ENCODE measurements at regions not wholly inside any gene's neighbourhood (a gene's known extent, or its start where the extent isn't known, plus 50 kb on each side); places are given as distances from the start of the nearest gene placed in this dataset.

GRCh38 chr4:20480165-20480947 lies 219.9 kb upstream of the PACRGL start (continued):
- TF ChIP-seq ZBTB4 (CRISPR knock-in tag; IDR thresholded peaks at IDR 0.05; ENCODE audit: borderline replicate concordance): no peak
- no peak for TF ChIP-seq ZNF703 (CRISPR knock-in tag; IDR thresholded peaks at IDR 0.05; ENCODE audit: borderline replicate concordance)

- ChIA-PET POLR2A (no interaction called here), CTCF (ENCODE audit: low intra/inter-chr PET ratio, low total read pairs) (no interaction called here)
- H3K9ac ChIP-seq (ENCODE audit: insufficient read depth, low read depth, low read length): no peak overlapping the region
- no TSS peak for BruUV-seq (replicated peaks)
- DNase-seq (ENCODE audit: low spot score): no peak
- intact Hi-C loops (cut with micrococcal nuclease; ENCODE audit: unreplicated experiment) (no loop called here), in situ Hi-C loops (cut with HindIII; ENCODE audit: extremely low pct_ligation_motif_present, low pct_unique_long_range_greater_than_20kb) (no loop called here)
- 0% methylated on average over 1 of the region's 1 CpG for WGBS (ENCODE audit: low lambda C conversion rate)
- H3K27me3 ChIP-seq (ENCODE audit: control insufficient read depth in 1 of 2, insufficient read depth in 2 of 2, low read length in 2 of 2): no peaks in the 10 kb centered on the region
- H3K27ac ChIP-seq (ENCODE audit: extremely low read length, insufficient read depth, low read length): no peak overlapping the region
- H3K4me2 ChIP-seq (ENCODE audit: low read depth, low read length): no peak overlapping the region
- no peaks in the 10 kb centered on the region for H3K4me1 ChIP-seq (ENCODE audit: insufficient read depth, low read length)
- H2AFZ ChIP-seq (ENCODE audit: low read length): no peak overlapping the region
- no peaks in the 10 kb centered on the region for H3K9me3 ChIP-seq (ENCODE audit: low read length)
- H3K36me3 ChIP-seq (replicated peaks in 1 of 2; ENCODE audit: control insufficient read depth in 1 of 2, insufficient read depth in 2 of 2, low read length in 2 of 2): no peaks in the 10 kb centered on the region
- ATAC-seq: no peak
- no peak overlapping the region for H3K4me3 ChIP-seq (replicated peaks in 1 of 3; ENCODE audit: insufficient read depth in 1 of 3, low read depth in 2 of 3, low read length in 3 of 3)
- FAIRE-seq: no peak
- H3K79me2 ChIP-seq (ENCODE audit: insufficient read depth, low read length): no peaks in the 10 kb centered on the region
- no peaks in the 10 kb centered on the region for H4K20me1 ChIP-seq (ENCODE audit: insufficient read depth, low read length)
- TF ChIP-seq SETDB1 (CRISPR knock-in tag; IDR thresholded peaks at IDR 0.05; ENCODE audit: borderline replicate concordance): no peak
- no peak for TF ChIP-seq ZNF207 (IDR thresholded peaks at IDR 0.05; ENCODE audit: borderline replicate concordance)
- no peak for TF ChIP-seq AGO1 (IDR thresholded peaks at IDR 0.05; ENCODE audit: low read depth, low read length, poor library complexity, severe bottlenecking)
- TF ChIP-seq ZNF543 (CRISPR knock-in tag; IDR thresholded peaks at IDR 0.05): no peak
- TF ChIP-seq HOXD1 (CRISPR knock-in tag; IDR thresholded peaks at IDR 0.05): no peak
- TF ChIP-seq ZNF296 (CRISPR knock-in tag; conservative IDR thresholded peaks at IDR 0.05): no peak
- no peak for TF ChIP-seq MAFK (conservative IDR thresholded peaks at IDR 0.05 in 1 of 2, IDR thresholded peaks at IDR 0.05 in 1 of 2; ENCODE audit: low read length in 2 of 2)
- no peak for TF ChIP-seq SKI (IDR thresholded peaks at IDR 0.05; ENCODE audit: partially characterized antibody)
- TF ChIP-seq ZFP1 (CRISPR knock-in tag; IDR thresholded peaks at IDR 0.05): no peak
- TF ChIP-seq ELF1 (CRISPR knock-in tag; IDR thresholded peaks at IDR 0.05): no peak
- TF ChIP-seq HDAC2 (CRISPR knock-in tag; IDR thresholded peaks at IDR 0.05): no peak
- no peak for TF ChIP-seq SRSF1 (optimal IDR thresholded peaks at IDR 0.05; ENCODE audit: low read depth, low read length)
- TF ChIP-seq ONECUT2 (CRISPR knock-in tag; IDR thresholded peaks at IDR 0.05): no peak
- TF ChIP-seq ARID4A (CRISPR knock-in tag; IDR thresholded peaks at IDR 0.05; ENCODE audit: borderline replicate concordance): no peak
These were observed 216.8 kb upstream of the PACRGL start for GRCh38 chr4:20483416-20483815.
